Suprapubic skin (tissue), 3 donors: ENCODE measurements at regions not wholly inside any gene's neighbourhood (a gene's known extent, or its start where the extent isn't known, plus 50 kb on each side); places are given as distances from the start of the nearest gene placed in this dataset.

Source experiments
- CTCF ChIP-seq, 2 donors: fragments of 200-600 bp in 1 of 2; fragments of 450-650 bp in 1 of 2; sonication (generic) in 1 of 2; IDR thresholded peaks; one replicate each; pipeline ENCODE4 v1.5.1; 2016 to 2019; ENCODE audit warnings: antibody characterized with exemption in 2 of 2, mild to moderate bottlenecking in 1 of 2, moderate library complexity in 1 of 2
- POLR2AphosphoS5 ChIP-seq, 3 donors: sonication (generic); formaldehyde crosslinking; IDR thresholded peaks; one replicate each; pipeline ENCODE4 v1.6.1; 2017; ENCODE audit warnings: antibody characterized with exemption in 3 of 3

GRCh38 chr3:72149645-72150300 is 364.8 kb upstream of the PROK2 start:
- TF ChIP-seq CTCF (IDR thresholded peaks at IDR 0.05), result no peak
- no peak for TF ChIP-seq POLR2AphosphoS5 (IDR thresholded peaks at IDR 0.05)
